Stomach (tissue), 4 donors: ENCODE measurements at regions not wholly inside any gene's neighbourhood (a gene's known extent, or its start where the extent isn't known, plus 50 kb on each side); places are given as distances from the start of the nearest gene placed in this dataset.

ENCODE experiments used
- CTCF ChIP-seq, 7 experiments: fragments of 450-650 bp in 4 of 7; fragments of 200-600 bp in 3 of 7; sonication (generic) in 3 of 7; IDR thresholded peaks; one replicate each; pipeline ENCODE4 v1.5.1; 2016 to 2019; ENCODE audit warnings: antibody characterized with exemption in 7 of 7, control low read depth in 2 of 7, mild to moderate bottlenecking in 1 of 7
- POLR2A ChIP-seq, 4 donors: fragments of 450-650 bp; IDR thresholded peaks; one replicate each; pipeline ENCODE4 v1.6.1; 2016; ENCODE audit warnings: antibody characterized with exemption in 4 of 4, control low read depth in 2 of 4, mild to moderate bottlenecking in 1 of 4, moderate library complexity in 1 of 4

- TF ChIP-seq CTCF (IDR thresholded peaks at IDR 0.05) (no peak), POLR2A (IDR thresholded peaks at IDR 0.05) (no peak)
These were observed 251.4 kb downstream of the SOX9 start for GRCh38 chr17:72372185-72372584.
